HepG2 (cell line): ENCODE measurements at regions not wholly inside any gene's neighbourhood (a gene's known extent, or its start where the extent isn't known, plus 50 kb on each side); places are given as distances from the start of the nearest gene placed in this dataset.

ENCODE experiments used
- ARNT2 ChIP-seq: sonication (generic); formaldehyde crosslinking; IDR thresholded peaks from 2 replicates; pipeline ENCODE4 v1.8.0; 2022; ENCODE audit warnings: mild to moderate bottlenecking, low read depth, missing genetic modification reagents, moderate library complexity
- CHD2 ChIP-seq: IDR thresholded peaks from 2 replicates; pipeline ENCODE4 v1.6.1; 2011; ENCODE audit warnings: low read depth, low read length, improper control_type of control experiment
- EP300 ChIP-seq, 3 experiments: sonication (generic) in 1 of 3; formaldehyde crosslinking in 1 of 3; IDR thresholded peaks; 2 replicates each; pipeline versions ENCODE4 v1.5.1 to v1.6.1; 2011 to 2020; ENCODE audit warnings: low read depth in 2 of 3, low read length in 2 of 3, borderline replicate concordance in 1 of 3, improper control_type of control experiment in 1 of 3, mild to moderate bottlenecking in 1 of 3, missing genetic modification reagents in 1 of 3, moderate library complexity in 1 of 3
- FOXP1 ChIP-seq, 2 experiments: fragments of 450-650 bp in 1 of 2; IDR thresholded peaks; 2 replicates each; pipeline ENCODE4 v1.6.1; 2017 to 2018; ENCODE audit warnings: antibody characterized with exemption in 1 of 2
- GATAD1 ChIP-seq: IDR thresholded peaks from 2 replicates; pipeline ENCODE4 v1.6.1; 2016; ENCODE audit warnings: missing genetic modification reagents, missing compliant biosample characterization
- GFI1 ChIP-seq: sonication (generic); formaldehyde crosslinking; IDR thresholded peaks from 2 replicates; pipeline ENCODE4 v1.5.0; 2020; ENCODE audit warnings: missing genetic modification reagents, mild to moderate bottlenecking, borderline replicate concordance
- HNF4G ChIP-seq, 2 experiments: sonication (generic) in 1 of 2; formaldehyde crosslinking in 1 of 2; IDR thresholded peaks; 2 replicates each; pipeline versions ENCODE4 v1.4.0 to v1.6.1; 2011 to 2020; ENCODE audit warnings: borderline replicate concordance in 2 of 2, low read depth in 2 of 2, mild to moderate bottlenecking in 2 of 2, low read length in 1 of 2, missing genetic modification reagents in 1 of 2, moderate library complexity in 1 of 2
- KAT8 ChIP-seq: IDR thresholded peaks from 2 replicates; pipeline ENCODE4 v1.6.1; 2016; ENCODE audit warnings: missing genetic modification reagents, missing compliant biosample characterization
- KDM6A ChIP-seq: IDR thresholded peaks from 2 replicates; pipeline ENCODE4 v1.6.1; 2016; ENCODE audit warnings: low read depth
- KMT2A ChIP-seq: sonication (generic); formaldehyde crosslinking; IDR thresholded peaks from 2 replicates; pipeline ENCODE4 v1.4.0; 2020; ENCODE audit warnings: missing genetic modification reagents
- MZF1 ChIP-seq: sonication (generic); formaldehyde crosslinking; IDR thresholded peaks from 2 replicates; pipeline ENCODE4 v1.8.1; 2023; ENCODE audit warnings: mild to moderate bottlenecking, missing genetic modification reagents, borderline replicate concordance
- TCF7 ChIP-seq: sonication (generic); IDR thresholded peaks from 2 replicates; pipeline ENCODE4 v1.6.1; 2016; ENCODE audit warnings: antibody characterized with exemption, low read depth
- ZBTB38 ChIP-seq: sonication (generic); formaldehyde crosslinking; IDR thresholded peaks from 2 replicates; pipeline ENCODE4 v1.5.1; 2020; ENCODE audit warnings: mild to moderate bottlenecking, missing genetic modification reagents
- ZNF703 ChIP-seq: sonication (generic); formaldehyde crosslinking; IDR thresholded peaks from 2 replicates; pipeline ENCODE4 v1.5.1; 2020; ENCODE audit warnings: missing genetic modification reagents, mild to moderate bottlenecking, moderate library complexity, borderline replicate concordance
- TF ChIP-seq, protein P1 (sequence below): sonication (generic); formaldehyde crosslinking; IDR thresholded peaks from 2 replicates; pipeline ENCODE4 v1.8.0; 2022; ENCODE audit warnings: missing genetic modification reagents, mild to moderate bottlenecking, borderline replicate concordance
- TF ChIP-seq, protein P2 (sequence below): sonication (generic); formaldehyde crosslinking; IDR thresholded peaks from 2 replicates; pipeline ENCODE4 v1.4.0; 2020; ENCODE audit warnings: low read depth, missing genetic modification reagents
- TF ChIP-seq, protein P3 (sequence below): IDR thresholded peaks from 2 replicates; pipeline ENCODE4 v1.6.1; 2016; ENCODE audit warnings: low read depth, borderline replicate concordance
- TF ChIP-seq, protein P4 (sequence below): sonication (generic); formaldehyde crosslinking; IDR thresholded peaks from 2 replicates; pipeline ENCODE4 v1.9.0; 2021; ENCODE audit warnings: missing genetic modification reagents, borderline replicate concordance

GRCh38 chr6:37109714-37110499, 60.0 kb upstream of the PIM1 start (continued):
- TF ChIP-seq, protein P1, sequence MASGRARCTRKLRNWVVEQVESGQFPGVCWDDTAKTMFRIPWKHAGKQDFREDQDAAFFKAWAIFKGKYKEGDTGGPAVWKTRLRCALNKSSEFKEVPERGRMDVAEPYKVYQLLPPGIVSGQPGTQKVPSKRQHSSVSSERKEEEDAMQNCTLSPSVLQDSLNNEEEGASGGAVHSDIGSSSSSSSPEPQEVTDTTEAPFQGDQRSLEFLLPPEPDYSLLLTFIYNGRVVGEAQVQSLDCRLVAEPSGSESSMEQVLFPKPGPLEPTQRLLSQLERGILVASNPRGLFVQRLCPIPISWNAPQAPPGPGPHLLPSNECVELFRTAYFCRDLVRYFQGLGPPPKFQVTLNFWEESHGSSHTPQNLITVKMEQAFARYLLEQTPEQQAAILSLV (CRISPR knock-in tag): 0 out of 2 replicates have a peak, but pooled peaks have one; percentile 50
- TF ChIP-seq GATAD1 (CRISPR knock-in tag) (0 out of 2 replicates have a peak, but pooled peaks have one; percentile 7), KDM6A (CRISPR knock-in tag) (peak; percentile 57; the same call in 1 of the 2 replicates), EP300 (IDR thresholded peaks at IDR 0.05; ENCODE audit: low read depth in 2 of 2, low read length in 2 of 2) (peak in 1 of 2 experiments; percentile 83; a peak in 2 of 4 replicates), EP300 (CRISPR knock-in tag; IDR thresholded peaks at IDR 0.05; ENCODE audit: borderline replicate concordance) (peak; percentile 37; the same call in 1 of the 2 replicates), TCF7 (peak; percentile 61; the same call in 1 of the 2 replicates), KMT2A (CRISPR knock-in tag) (0 out of 2 replicates have a peak, but pooled peaks have one; percentile 14), MZF1 (CRISPR knock-in tag) (0 out of 2 replicates have a peak, but pooled peaks have one; percentile 55), ZNF703 (CRISPR knock-in tag) (no peak), ARNT2 (CRISPR knock-in tag) (0 out of 2 replicates have a peak, but pooled peaks have one; percentile 17), CHD2 (no peak), FOXP1 (IDR thresholded peaks at IDR 0.05) (no peak), FOXP1 (CRISPR knock-in tag; IDR thresholded peaks at IDR 0.05) (peak; percentile 51; the same call in 1 of the 2 replicates), KAT8 (CRISPR knock-in tag) (peak; percentile 14; the same call in 1 of the 2 replicates), ZBTB38 (CRISPR knock-in tag) (0 out of 2 replicates have a peak, but pooled peaks have one; percentile 18), HNF4G (IDR thresholded peaks at IDR 0.05; ENCODE audit: borderline replicate concordance, low read depth, low read length) (peak; percentile 48; the same call in 1 of the 2 replicates), HNF4G (CRISPR knock-in tag; IDR thresholded peaks at IDR 0.05; ENCODE audit: borderline replicate concordance, low read depth) (no peak), GFI1 (CRISPR knock-in tag) (0 out of 2 replicates have a peak, but pooled peaks have one; percentile 19)
- TF ChIP-seq, protein P2, sequence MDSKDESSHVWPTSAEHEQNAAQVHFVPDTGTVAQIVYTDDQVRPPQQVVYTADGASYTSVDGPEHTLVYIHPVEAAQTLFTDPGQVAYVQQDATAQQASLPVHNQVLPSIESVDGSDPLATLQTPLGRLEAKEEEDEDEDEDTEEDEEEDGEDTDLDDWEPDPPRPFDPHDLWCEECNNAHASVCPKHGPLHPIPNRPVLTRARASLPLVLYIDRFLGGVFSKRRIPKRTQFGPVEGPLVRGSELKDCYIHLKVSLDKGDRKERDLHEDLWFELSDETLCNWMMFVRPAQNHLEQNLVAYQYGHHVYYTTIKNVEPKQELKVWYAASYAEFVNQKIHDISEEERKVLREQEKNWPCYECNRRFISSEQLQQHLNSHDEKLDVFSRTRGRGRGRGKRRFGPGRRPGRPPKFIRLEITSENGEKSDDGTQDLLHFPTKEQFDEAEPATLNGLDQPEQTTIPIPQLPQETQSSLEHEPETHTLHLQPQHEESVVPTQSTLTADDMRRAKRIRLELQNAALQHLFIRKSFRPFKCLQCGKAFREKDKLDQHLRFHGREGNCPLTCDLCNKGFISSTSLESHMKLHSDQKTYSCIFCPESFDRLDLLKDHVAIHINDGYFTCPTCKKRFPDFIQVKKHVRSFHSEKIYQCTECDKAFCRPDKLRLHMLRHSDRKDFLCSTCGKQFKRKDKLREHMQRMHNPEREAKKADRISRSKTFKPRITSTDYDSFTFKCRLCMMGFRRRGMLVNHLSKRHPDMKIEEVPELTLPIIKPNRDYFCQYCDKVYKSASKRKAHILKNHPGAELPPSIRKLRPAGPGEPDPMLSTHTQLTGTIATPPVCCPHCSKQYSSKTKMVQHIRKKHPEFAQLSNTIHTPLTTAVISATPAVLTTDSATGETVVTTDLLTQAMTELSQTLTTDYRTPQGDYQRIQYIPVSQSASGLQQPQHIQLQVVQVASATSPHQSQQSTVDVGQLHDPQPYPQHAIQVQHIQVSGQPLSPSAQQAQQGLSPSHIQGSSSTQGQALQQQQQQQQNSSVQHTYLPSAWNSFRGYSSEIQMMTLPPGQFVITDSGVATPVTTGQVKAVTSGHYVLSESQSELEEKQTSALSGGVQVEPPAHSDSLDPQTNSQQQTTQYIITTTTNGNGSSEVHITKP (CRISPR knock-in tag): 0 out of 2 replicates have a peak, but pooled peaks have one; percentile 50
- TF ChIP-seq, protein P3, sequence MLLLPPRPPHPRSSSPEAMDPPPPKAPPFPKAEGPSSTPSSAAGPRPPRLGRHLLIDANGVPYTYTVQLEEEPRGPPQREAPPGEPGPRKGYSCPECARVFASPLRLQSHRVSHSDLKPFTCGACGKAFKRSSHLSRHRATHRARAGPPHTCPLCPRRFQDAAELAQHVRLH: 0 out of 2 replicates have a peak, but pooled peaks have one; percentile 67
- TF ChIP-seq, protein P4, sequence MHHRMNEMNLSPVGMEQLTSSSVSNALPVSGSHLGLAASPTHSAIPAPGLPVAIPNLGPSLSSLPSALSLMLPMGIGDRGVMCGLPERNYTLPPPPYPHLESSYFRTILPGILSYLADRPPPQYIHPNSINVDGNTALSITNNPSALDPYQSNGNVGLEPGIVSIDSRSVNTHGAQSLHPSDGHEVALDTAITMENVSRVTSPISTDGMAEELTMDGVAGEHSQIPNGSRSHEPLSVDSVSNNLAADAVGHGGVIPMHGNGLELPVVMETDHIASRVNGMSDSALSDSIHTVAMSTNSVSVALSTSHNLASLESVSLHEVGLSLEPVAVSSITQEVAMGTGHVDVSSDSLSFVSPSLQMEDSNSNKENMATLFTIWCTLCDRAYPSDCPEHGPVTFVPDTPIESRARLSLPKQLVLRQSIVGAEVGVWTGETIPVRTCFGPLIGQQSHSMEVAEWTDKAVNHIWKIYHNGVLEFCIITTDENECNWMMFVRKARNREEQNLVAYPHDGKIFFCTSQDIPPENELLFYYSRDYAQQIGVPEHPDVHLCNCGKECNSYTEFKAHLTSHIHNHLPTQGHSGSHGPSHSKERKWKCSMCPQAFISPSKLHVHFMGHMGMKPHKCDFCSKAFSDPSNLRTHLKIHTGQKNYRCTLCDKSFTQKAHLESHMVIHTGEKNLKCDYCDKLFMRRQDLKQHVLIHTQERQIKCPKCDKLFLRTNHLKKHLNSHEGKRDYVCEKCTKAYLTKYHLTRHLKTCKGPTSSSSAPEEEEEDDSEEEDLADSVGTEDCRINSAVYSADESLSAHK: 0 out of 2 replicates have a peak, but pooled peaks have one; percentile 62
